ENCODE measurements at regions not wholly inside any gene's neighbourhood (a gene's known extent, or its start where the extent isn't known, plus 50 kb on each side); places are given as distances from the start of the nearest gene placed in this dataset.

DNA sequence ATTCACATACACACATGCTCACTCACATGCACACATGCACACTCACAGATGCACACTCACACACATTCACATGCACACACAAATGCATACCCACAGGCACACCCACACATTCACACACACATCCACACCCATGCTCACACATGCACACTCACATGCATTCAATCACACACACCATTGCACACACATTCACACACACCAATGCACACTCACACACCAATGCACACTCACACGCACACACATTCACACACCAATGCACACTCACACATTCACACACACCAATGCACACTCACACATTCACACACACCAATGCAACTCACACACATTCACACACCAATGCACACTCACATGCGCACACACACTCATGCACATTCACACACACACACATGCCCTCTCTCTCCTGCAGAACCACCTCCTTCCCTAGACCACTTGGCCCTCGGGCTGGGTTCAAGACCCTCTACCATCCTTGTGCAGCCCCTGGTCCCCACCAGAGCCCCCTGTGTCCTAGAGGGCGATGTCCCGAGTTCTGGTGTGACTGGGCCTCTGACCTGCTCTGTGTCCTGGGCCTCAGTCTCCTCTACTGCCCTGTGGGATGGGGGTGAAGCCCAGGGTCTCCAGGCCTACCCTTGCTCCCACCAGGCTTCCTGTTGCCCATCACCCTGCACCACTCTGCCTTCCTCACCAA lies 139.0 kb downstream of the OLFM1 start:
- Histone ChIP-seq H3K9ac (no peak overlapping the region), H3K4me1 (ENCODE audit: low read depth, poor library complexity, severe bottlenecking) (no peaks in the 10 kb centered on the region), H3K27ac (no peak overlapping the region), H3K4me3 (IDR thresholded peaks at IDR 0.05; ENCODE audit: insufficient read depth, low read depth, low read length) (no peak overlapping the region), H3K4me2 (no peak overlapping the region), H3K36me3 (ENCODE audit: insufficient read depth) (no peaks in the 10 kb centered on the region), H2AFZ (ENCODE audit: low read depth) (no peak overlapping the region), H3K27me3 (ENCODE audit: insufficient read depth, low read depth) (no peaks in the 10 kb centered on the region; the same call in 1 of the 2 replicates), H3K79me2 (ENCODE audit: insufficient read depth, low read depth) (no peaks in the 10 kb centered on the region), H4K20me1 (ENCODE audit: insufficient read depth) (no peaks in the 10 kb centered on the region)
- TF ChIP-seq, protein P1, sequence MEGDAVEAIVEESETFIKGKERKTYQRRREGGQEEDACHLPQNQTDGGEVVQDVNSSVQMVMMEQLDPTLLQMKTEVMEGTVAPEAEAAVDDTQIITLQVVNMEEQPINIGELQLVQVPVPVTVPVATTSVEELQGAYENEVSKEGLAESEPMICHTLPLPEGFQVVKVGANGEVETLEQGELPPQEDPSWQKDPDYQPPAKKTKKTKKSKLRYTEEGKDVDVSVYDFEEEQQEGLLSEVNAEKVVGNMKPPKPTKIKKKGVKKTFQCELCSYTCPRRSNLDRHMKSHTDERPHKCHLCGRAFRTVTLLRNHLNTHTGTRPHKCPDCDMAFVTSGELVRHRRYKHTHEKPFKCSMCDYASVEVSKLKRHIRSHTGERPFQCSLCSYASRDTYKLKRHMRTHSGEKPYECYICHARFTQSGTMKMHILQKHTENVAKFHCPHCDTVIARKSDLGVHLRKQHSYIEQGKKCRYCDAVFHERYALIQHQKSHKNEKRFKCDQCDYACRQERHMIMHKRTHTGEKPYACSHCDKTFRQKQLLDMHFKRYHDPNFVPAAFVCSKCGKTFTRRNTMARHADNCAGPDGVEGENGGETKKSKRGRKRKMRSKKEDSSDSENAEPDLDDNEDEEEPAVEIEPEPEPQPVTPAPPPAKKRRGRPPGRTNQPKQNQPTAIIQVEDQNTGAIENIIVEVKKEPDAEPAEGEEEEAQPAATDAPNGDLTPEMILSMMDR (conservative IDR thresholded peaks at IDR 0.05; ENCODE audit: low read depth, low read length): no peak

GRCh38 chr9:135227641-135228251 lies 140.3 kb downstream of the OLFM1 start:
- Histone ChIP-seq H3K36me3 (ENCODE audit: insufficient read depth) (no peaks in the 10 kb centered on the region), H3K4me1 (ENCODE audit: low read depth, poor library complexity, severe bottlenecking) (no peaks in the 10 kb centered on the region), H3K27me3 (ENCODE audit: insufficient read depth, low read depth) (peaks cover 6% of the 10 kb centered on the region; the same call in 1 of the 2 replicates), H3K4me2 (no peak overlapping the region), H3K27ac (no peak overlapping the region), H2AFZ (ENCODE audit: low read depth) (no peak overlapping the region), H3K4me3 (IDR thresholded peaks at IDR 0.05; ENCODE audit: insufficient read depth, low read depth, low read length) (no peak overlapping the region), H3K9ac (no peak overlapping the region), H3K79me2 (ENCODE audit: insufficient read depth, low read depth) (no peaks in the 10 kb centered on the region), H4K20me1 (ENCODE audit: insufficient read depth) (no peaks in the 10 kb centered on the region)
- TF ChIP-seq, protein P1 (conservative IDR thresholded peaks at IDR 0.05; ENCODE audit: low read depth, low read length): no peak

GRCh38 chr9:135228345-135228982 lies 141.0 kb downstream of the OLFM1 start:
- H4K20me1 ChIP-seq (ENCODE audit: insufficient read depth): no peaks in the 10 kb centered on the region
- H3K4me2 ChIP-seq: no peak overlapping the region
- no peak overlapping the region for H3K27ac ChIP-seq
- TF ChIP-seq, protein P1 (conservative IDR thresholded peaks at IDR 0.05; ENCODE audit: low read depth, low read length): no peak
- no peak overlapping the region for H3K4me3 ChIP-seq (IDR thresholded peaks at IDR 0.05; ENCODE audit: insufficient read depth, low read depth, low read length)
- H3K27me3 ChIP-seq (ENCODE audit: insufficient read depth, low read depth): peaks cover 10% of the 10 kb centered on the region; the same call in 1 of the 2 replicates
- H3K9ac ChIP-seq: no peak overlapping the region
- no peak overlapping the region for H2AFZ ChIP-seq (ENCODE audit: low read depth)
- H3K79me2 ChIP-seq (ENCODE audit: insufficient read depth, low read depth): no peaks in the 10 kb centered on the region
- H3K36me3 ChIP-seq (ENCODE audit: insufficient read depth): no peaks in the 10 kb centered on the region
- no peaks in the 10 kb centered on the region for H3K4me1 ChIP-seq (ENCODE audit: low read depth, poor library complexity, severe bottlenecking)

DNA sequence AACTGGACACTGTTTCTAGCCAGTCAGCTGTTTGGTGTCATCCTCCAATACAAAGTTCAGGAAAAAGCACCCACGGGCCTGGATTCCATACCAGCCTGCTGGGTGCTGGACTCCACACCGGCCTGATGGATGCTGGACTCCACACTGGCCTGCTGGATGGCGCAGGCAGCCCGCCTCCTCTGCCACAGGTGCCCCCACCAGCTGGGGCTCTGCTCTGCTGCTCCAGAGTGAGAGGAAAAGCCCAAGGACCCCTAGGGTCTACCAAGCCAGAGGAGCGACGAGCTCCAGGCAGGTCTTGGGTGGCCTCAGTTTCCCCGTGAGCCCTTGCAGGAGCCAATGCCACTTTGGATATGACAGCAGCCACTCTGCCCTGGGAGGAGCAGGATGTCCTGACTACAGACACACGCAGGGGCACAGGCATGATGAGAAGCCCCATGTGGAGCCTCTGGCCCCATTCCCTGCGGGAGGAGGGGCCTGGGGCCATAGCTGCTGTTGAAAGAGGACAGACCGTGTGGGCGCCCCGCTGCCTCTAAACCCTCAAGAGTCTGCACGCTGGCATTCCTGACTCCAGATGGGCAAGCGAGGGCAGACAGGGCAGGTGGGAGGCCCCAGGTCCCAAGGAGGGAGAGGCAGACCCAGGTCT lies 141.6 kb downstream of the OLFM1 start:
- no peaks in the 10 kb centered on the region for H3K4me1 ChIP-seq (ENCODE audit: low read depth, poor library complexity, severe bottlenecking)
- no peak overlapping the region for H2AFZ ChIP-seq (ENCODE audit: low read depth)
- H3K4me2 ChIP-seq: no peak overlapping the region
- no peak overlapping the region for H3K27ac ChIP-seq
- H3K4me3 ChIP-seq (IDR thresholded peaks at IDR 0.05; ENCODE audit: insufficient read depth, low read depth, low read length): no peak overlapping the region
- TF ChIP-seq, protein P1 (conservative IDR thresholded peaks at IDR 0.05; ENCODE audit: low read depth, low read length): no peak
- H3K27me3 ChIP-seq (ENCODE audit: insufficient read depth, low read depth): peaks cover 10% of the 10 kb centered on the region; the same call in 1 of the 2 replicates
- no peaks in the 10 kb centered on the region for H3K79me2 ChIP-seq (ENCODE audit: insufficient read depth, low read depth)
- H3K9ac ChIP-seq: no peak overlapping the region
- no peaks in the 10 kb centered on the region for H3K36me3 ChIP-seq (ENCODE audit: insufficient read depth)
- H4K20me1 ChIP-seq (ENCODE audit: insufficient read depth): no peaks in the 10 kb centered on the region
